ENCODE measurements at regions not wholly inside any gene's neighbourhood (a gene's known extent, or its start where the extent isn't known, plus 50 kb on each side); places are given as distances from the start of the nearest gene placed in this dataset.

DNA sequence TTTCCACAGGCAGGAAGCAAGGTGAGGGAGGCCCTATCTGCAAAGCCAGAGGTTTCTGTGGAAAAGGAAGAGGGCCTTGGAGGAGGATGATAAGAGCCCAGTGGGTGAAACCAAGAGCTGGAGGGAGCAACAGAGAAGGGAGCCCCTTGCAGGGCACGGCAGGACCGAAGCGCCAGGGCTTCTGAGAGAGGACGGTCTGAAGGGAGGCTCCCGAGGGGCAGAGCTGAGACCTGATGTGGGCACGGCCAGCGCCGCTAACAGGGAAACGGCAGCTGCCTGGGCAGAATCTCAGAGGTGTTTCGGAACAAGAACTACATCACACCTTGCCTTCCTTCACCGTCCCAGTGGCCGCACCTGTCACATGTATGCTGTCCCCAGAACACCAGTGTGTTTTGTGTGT is 144.3 kb upstream of the ADARB2 start:
- H3K36me3 ChIP-seq = no peaks in the 10 kb centered on the region
- no peaks in the 10 kb centered on the region for H3K27me3 ChIP-seq
- no peak for TF ChIP-seq POLR2AphosphoS5 (IDR thresholded peaks at IDR 0.05)
- TF ChIP-seq EP300 (IDR thresholded peaks at IDR 0.05) = no peak
- TF ChIP-seq POLR2A (IDR thresholded peaks at IDR 0.05) = no peak
- TF ChIP-seq, protein P1, sequence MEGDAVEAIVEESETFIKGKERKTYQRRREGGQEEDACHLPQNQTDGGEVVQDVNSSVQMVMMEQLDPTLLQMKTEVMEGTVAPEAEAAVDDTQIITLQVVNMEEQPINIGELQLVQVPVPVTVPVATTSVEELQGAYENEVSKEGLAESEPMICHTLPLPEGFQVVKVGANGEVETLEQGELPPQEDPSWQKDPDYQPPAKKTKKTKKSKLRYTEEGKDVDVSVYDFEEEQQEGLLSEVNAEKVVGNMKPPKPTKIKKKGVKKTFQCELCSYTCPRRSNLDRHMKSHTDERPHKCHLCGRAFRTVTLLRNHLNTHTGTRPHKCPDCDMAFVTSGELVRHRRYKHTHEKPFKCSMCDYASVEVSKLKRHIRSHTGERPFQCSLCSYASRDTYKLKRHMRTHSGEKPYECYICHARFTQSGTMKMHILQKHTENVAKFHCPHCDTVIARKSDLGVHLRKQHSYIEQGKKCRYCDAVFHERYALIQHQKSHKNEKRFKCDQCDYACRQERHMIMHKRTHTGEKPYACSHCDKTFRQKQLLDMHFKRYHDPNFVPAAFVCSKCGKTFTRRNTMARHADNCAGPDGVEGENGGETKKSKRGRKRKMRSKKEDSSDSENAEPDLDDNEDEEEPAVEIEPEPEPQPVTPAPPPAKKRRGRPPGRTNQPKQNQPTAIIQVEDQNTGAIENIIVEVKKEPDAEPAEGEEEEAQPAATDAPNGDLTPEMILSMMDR (IDR thresholded peaks at IDR 0.05) = no peak
- 93 to 94% methylated on average over 12 of the region's 12 CpGs for WGBS, 2 donors
- no peak for DNase-seq
- no peaks in the 10 kb centered on the region for H3K9me3 ChIP-seq
- H3K27ac ChIP-seq = no peak overlapping the region
- no peaks in the 10 kb centered on the region for H3K4me1 ChIP-seq
- no peak overlapping the region for H3K4me3 ChIP-seq
- intact Hi-C loops (cut with DNase I) = no loop called here

DNA sequence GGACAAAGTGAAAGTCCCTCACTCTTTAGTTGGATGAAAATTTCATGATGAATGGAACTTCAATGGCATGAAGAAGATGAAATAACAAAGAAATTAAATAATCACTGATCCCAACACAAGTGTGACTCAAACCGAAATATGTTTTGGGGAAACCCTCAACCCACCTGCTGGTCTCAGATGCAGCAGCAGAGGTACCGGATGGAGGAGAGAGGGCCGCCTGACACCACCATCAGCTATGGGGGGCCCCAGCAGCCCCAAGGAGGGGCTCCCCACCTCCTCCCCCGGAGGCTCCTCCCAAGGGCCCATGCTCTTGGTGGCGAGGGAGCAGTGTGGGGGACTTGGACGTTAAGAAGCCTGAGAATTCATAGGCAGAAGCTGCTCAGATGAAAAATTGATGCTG is 137.2 kb upstream of the ADARB2 start:
- 77 to 88% methylated on average over 6 of the region's 6 CpGs for WGBS, 2 donors
- no peaks in the 10 kb centered on the region for H3K36me3 ChIP-seq
- H3K4me1 ChIP-seq = no peaks in the 10 kb centered on the region
- H3K27ac ChIP-seq = no peak overlapping the region
- H3K27me3 ChIP-seq = no peaks in the 10 kb centered on the region
- no peaks in the 10 kb centered on the region for H3K9me3 ChIP-seq
- intact Hi-C loops (cut with DNase I) = no loop called here
- no peak for TF ChIP-seq POLR2AphosphoS5 (IDR thresholded peaks at IDR 0.05)
- TF ChIP-seq, protein P1 (IDR thresholded peaks at IDR 0.05) = no peak
- TF ChIP-seq POLR2A (IDR thresholded peaks at IDR 0.05) = no peak
- TF ChIP-seq EP300 (IDR thresholded peaks at IDR 0.05) = no peak
- H3K4me3 ChIP-seq = no peak overlapping the region
- no peak for DNase-seq

DNA sequence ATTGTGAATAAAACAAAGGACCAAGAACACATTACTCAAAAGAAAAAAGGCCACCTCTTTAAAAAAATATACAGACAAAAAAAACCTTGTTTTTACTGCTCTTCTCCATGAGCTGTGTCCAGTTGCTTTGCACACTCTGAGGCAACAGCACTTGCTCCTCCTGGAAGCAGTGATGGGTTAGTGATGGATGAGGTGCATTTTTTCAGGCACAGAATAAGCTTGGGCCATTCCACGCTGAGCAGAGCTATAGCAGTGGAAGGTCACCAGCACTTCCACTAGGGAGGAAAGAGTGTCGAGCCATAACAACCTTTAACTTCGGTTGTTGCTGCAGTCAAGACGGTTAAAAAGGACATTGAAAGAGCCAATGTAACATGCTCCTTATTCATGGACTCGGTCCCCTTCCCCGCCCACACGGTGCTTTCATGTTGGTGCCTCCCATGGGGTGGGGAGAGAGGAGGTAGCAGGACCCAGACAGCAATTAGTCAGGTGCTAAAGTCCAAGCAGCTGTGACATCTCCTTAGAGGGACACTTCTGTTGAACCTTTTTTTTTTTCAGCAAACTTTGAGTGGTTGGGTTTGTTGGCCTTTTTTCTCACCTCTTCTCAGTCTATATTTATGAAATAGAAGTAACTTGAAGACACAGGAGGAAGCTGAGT is 136.5 kb upstream of the ADARB2 start:
- WGBS, 2 donors = 32 to 73% methylated on average over 7 of the region's 7 CpGs
- TF ChIP-seq POLR2A (IDR thresholded peaks at IDR 0.05) = no peak
- TF ChIP-seq EP300 (IDR thresholded peaks at IDR 0.05) = no peak
- TF ChIP-seq, protein P1 (IDR thresholded peaks at IDR 0.05) = no peak
- no peak for TF ChIP-seq POLR2AphosphoS5 (IDR thresholded peaks at IDR 0.05)
- Histone ChIP-seq H3K4me1 (no peaks in the 10 kb centered on the region), H3K27me3 (no peaks in the 10 kb centered on the region), H3K36me3 (no peaks in the 10 kb centered on the region), H3K4me3 (no peak overlapping the region), H3K9me3 (no peaks in the 10 kb centered on the region), H3K27ac (no peak overlapping the region)
- intact Hi-C loops (cut with DNase I) = no loop called here
- no peak for DNase-seq

DNA sequence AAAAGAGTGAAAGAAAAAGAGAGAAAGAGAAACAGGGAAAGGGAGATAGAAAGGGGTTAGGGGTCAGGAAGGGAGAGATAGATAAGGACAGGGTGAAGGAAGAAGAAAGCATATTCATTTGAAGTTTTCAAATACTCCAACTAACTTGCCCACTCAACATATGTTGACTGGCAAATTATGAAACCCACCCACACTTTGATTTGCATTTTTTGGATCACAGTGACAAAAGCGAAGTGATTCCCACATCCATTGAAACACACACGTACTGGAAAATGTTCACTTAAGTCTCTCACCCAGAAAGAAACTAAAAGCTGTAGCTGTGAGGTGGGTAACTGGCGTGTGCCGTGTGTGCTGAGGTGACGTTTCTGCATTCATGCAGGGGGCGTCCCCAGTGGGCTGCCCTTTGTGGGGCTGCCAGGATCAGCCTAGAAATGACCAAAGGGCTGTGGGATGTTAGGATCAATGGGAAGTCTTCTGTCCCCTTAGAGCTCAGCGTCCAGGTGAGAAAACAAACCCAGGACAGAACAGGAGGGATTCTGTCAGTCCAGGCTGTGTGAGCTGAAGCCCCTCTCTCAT is 134.9 kb upstream of the ADARB2 start:
- DNase-seq = no peak
- H3K4me1 ChIP-seq = no peaks in the 10 kb centered on the region
- H3K27me3 ChIP-seq = no peaks in the 10 kb centered on the region
- no peaks in the 10 kb centered on the region for H3K36me3 ChIP-seq
- H3K27ac ChIP-seq = no peak overlapping the region
- no peak for TF ChIP-seq POLR2AphosphoS5 (IDR thresholded peaks at IDR 0.05)
- TF ChIP-seq POLR2A (IDR thresholded peaks at IDR 0.05) = no peak
- TF ChIP-seq, protein P1 (IDR thresholded peaks at IDR 0.05) = no peak
- no peak for TF ChIP-seq EP300 (IDR thresholded peaks at IDR 0.05)
- 83 to 87% methylated on average over 7 of the region's 7 CpGs for WGBS, 2 donors
- no peak overlapping the region for H3K4me3 ChIP-seq
- H3K9me3 ChIP-seq = no peaks in the 10 kb centered on the region
- intact Hi-C loops (cut with DNase I) = no loop called here

DNA sequence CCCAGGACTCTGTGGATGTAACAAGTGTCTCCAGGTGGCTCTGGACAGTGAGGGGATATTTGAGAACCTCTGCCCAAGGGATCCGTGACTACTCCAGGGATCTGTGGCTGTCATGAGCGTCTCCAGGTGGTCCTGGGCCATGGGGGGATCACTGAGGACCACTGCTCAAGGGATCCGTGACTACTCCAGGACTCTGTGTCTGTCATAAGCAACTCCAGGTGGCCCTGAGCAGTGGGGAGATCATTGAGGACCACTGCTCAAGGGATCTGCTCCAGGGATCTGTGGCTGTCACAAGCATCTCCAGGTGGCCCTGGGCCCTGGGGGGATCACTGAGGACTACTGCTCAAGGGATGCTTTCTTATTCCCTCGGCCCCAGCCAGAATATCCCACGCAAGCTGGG is 133.2 kb upstream of the ADARB2 start:
- Histone ChIP-seq H3K9me3 (no peaks in the 10 kb centered on the region), H3K27me3 (no peaks in the 10 kb centered on the region), H3K4me3 (no peak overlapping the region), H3K27ac (no peak overlapping the region), H3K36me3 (no peaks in the 10 kb centered on the region), H3K4me1 (no peaks in the 10 kb centered on the region)
- DNase-seq = no peak
- WGBS, 2 donors = 75 to 77% methylated on average over 5 of the region's 5 CpGs
- intact Hi-C loops (cut with DNase I) = no loop called here
- TF ChIP-seq EP300 (IDR thresholded peaks at IDR 0.05) (no peak), POLR2AphosphoS5 (IDR thresholded peaks at IDR 0.05) (no peak), POLR2A (IDR thresholded peaks at IDR 0.05) (no peak)
- TF ChIP-seq, protein P1 (IDR thresholded peaks at IDR 0.05) = no peak

Data from sigmoid colon (tissue), 6 donors.